HFFc6 (cell line): ENCODE measurements at regions not wholly inside any gene's neighbourhood (a gene's known extent, or its start where the extent isn't known, plus 50 kb on each side); places are given as distances from the start of the nearest gene placed in this dataset.

Source experiments
- DNase-seq: peaks from one replicate; pipeline ENCODE4 v3.0.0-alpha.2; 2018
- H3K27ac Mint-ChIP-seq: 2 replicates; pipeline ENCODE4 v1.8.0; 2020; ENCODE audit warnings: mild to moderate bottlenecking, mixed read lengths
- H3K27me3 Mint-ChIP-seq: 2 replicates; pipeline ENCODE4 v1.8.0; 2021; ENCODE audit warnings: mild to moderate bottlenecking, moderate library complexity, mixed read lengths; ENCODE audit not compliant: insufficient read depth
- H3K36me3 Mint-ChIP-seq: 2 replicates; pipeline ENCODE4 v1.8.0; 2021; ENCODE audit warnings: low read depth, mixed read lengths
- H3K4me1 Mint-ChIP-seq: 2 replicates; pipeline ENCODE4 v1.8.0; 2020; ENCODE audit warnings: low read depth, mixed read lengths
- H3K4me3 Mint-ChIP-seq: 2 replicates; pipeline ENCODE4 v1.8.0; 2020; ENCODE audit warnings: mild to moderate bottlenecking, moderate library complexity, mixed read lengths
- H3K9me3 Mint-ChIP-seq: 2 replicates; pipeline ENCODE4 v1.8.0; 2020; ENCODE audit warnings: mild to moderate bottlenecking, mixed read lengths
- CTCF ChIP-seq: fragments of 200-600 bp; sonication (generic); IDR thresholded peaks from 2 replicates; pipeline ENCODE4 v1.5.0; 2021; ENCODE audit warnings: antibody characterized with exemption, mild to moderate bottlenecking

GRCh38 chr10:36053775-36054174, 411.7 kb upstream of the FZD8 start:
- no peaks in the 10 kb centered on the region for H3K36me3 Mint-ChIP-seq
- H3K4me1 Mint-ChIP-seq, result no peaks in the 10 kb centered on the region
- H3K4me3 Mint-ChIP-seq, result no peak overlapping the region
- peaks cover 1% of the 10 kb centered on the region; the same call in 1 of the 2 replicates for H3K27me3 Mint-ChIP-seq
- no peak for TF ChIP-seq CTCF
- DNase-seq, result no peak
- H3K27ac Mint-ChIP-seq, result no peak overlapping the region
- peaks cover 4% of the 10 kb centered on the region; the same call in 1 of the 2 replicates for H3K9me3 Mint-ChIP-seq

DNA sequence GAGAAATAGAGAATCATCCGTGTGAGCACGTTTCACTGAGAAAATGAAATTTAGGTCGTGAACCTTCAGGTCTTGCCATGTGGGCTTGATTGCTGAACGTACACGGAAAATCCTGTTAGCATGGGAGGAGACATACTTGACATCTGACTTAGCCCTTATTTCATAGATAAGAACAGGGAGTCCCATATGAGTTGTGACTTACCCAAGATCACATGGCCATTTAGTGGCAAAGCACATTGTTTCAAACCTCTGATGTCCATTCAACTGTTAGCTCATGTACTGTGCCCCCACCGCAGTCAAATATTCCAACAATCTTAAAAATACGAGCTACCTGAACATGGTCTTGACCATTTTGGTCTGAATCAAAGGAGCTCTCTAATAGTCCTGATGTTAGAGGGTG, 411.2 kb upstream of the FZD8 start:
- Mint-ChIP-seq H3K27ac (no peak overlapping the region), H3K4me3 (no peak overlapping the region), H3K27me3 (peaks cover 1% of the 10 kb centered on the region; the same call in 1 of the 2 replicates), H3K9me3 (peaks cover 4% of the 10 kb centered on the region; the same call in 1 of the 2 replicates), H3K36me3 (no peaks in the 10 kb centered on the region), H3K4me1 (no peaks in the 10 kb centered on the region)
- no peak for TF ChIP-seq CTCF
- DNase-seq, result no peak

- no peaks in the 10 kb centered on the region; the same call in 1 of the 2 replicates for H3K27me3 Mint-ChIP-seq
- H3K4me1 Mint-ChIP-seq, result no peaks in the 10 kb centered on the region
- 0 out of 2 replicates have a peak, but pooled peaks cover 4% of the 10 kb centered on the region for H3K9me3 Mint-ChIP-seq
- no peak overlapping the region for H3K27ac Mint-ChIP-seq
- H3K4me3 Mint-ChIP-seq, result no peak overlapping the region
- TF ChIP-seq CTCF, result no peak
- DNase-seq, result no peak
- no peaks in the 10 kb centered on the region for H3K36me3 Mint-ChIP-seq
These were observed 409.4 kb upstream of the FZD8 start for GRCh38 chr10:36051500-36051991.

GRCh38 chr10:36050763-36051499, 408.8 kb upstream of the FZD8 start:
- Mint-ChIP-seq H3K27ac (no peak overlapping the region), H3K4me3 (no peak overlapping the region), H3K27me3 (no peaks in the 10 kb centered on the region; the same call in 1 of the 2 replicates), H3K36me3 (no peaks in the 10 kb centered on the region), H3K4me1 (no peaks in the 10 kb centered on the region), H3K9me3 (0 out of 2 replicates have a peak, but pooled peaks cover 4% of the 10 kb centered on the region)
- no peak for DNase-seq
- TF ChIP-seq CTCF, result no peak

DNA sequence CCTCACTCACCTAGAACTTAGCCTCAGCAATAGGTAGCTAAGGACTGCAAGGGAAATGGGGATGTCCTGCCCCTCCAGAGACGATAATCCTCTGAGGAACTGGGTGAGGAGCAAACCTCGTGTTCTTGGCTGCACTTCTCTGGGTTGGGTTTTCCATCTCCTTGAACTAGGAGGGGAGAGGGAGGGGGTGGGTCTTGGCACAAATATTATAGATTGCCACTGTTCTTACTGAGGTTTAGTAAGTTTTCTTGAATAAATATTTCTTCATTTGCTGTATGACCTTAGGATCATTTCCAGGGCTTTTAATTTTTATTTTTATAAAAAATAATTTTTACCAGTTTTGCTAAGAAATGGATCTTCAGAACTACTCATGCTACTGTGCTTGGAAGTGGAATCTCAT, 406.7 kb upstream of the FZD8 start:
- Mint-ChIP-seq H3K4me3 (no peak overlapping the region), H3K9me3 (no peaks in the 10 kb centered on the region), H3K36me3 (no peaks in the 10 kb centered on the region), H3K4me1 (no peaks in the 10 kb centered on the region), H3K27ac (no peak overlapping the region), H3K27me3 (no peaks in the 10 kb centered on the region; the same call in 1 of the 2 replicates)
- no peak for DNase-seq
- TF ChIP-seq CTCF, result no peak
